Testis (tissue), 2 donors: ENCODE measurements at regions not wholly inside any gene's neighbourhood (a gene's known extent, or its start where the extent isn't known, plus 50 kb on each side); places are given as distances from the start of the nearest gene placed in this dataset.

ENCODE experiments used
- POLR2A ChIP-seq: fragments of 450-650 bp; IDR thresholded peaks from one replicate; pipeline ENCODE4 v1.6.1; 2017; ENCODE audit warnings: antibody characterized with exemption, mild to moderate bottlenecking, moderate library complexity
- TF ChIP-seq, protein P1 (sequence below), 3 experiments: fragments of 450-650 bp in 2 of 3; fragments of 200-600 bp in 1 of 3; sonication (generic) in 1 of 3; IDR thresholded peaks; one replicate each; pipeline ENCODE4 v1.5.1; 2016 to 2019; ENCODE audit warnings: antibody characterized with exemption in 3 of 3, mild to moderate bottlenecking in 2 of 3, moderate library complexity in 1 of 3

DNA sequence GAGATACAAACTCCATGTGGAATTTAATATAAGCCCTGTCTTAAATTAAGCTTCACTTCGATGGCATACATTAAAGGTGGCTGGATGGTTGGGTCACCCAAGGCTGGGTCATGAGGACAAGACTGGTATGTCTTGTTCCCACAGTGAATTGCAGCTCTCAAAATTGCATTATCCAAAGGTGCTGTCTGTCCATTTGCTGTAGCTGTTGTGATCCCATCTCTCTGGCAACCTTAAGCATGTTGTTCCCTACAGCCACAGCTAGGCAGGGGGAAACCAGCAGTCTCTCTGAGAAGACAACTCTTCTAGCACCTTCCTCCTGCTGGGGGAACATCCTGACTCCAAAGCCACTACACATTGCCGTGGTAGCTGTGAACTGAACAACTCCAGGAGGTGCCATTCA is 187.0 kb downstream of the NUAK1 start:
- TF ChIP-seq, protein P1, sequence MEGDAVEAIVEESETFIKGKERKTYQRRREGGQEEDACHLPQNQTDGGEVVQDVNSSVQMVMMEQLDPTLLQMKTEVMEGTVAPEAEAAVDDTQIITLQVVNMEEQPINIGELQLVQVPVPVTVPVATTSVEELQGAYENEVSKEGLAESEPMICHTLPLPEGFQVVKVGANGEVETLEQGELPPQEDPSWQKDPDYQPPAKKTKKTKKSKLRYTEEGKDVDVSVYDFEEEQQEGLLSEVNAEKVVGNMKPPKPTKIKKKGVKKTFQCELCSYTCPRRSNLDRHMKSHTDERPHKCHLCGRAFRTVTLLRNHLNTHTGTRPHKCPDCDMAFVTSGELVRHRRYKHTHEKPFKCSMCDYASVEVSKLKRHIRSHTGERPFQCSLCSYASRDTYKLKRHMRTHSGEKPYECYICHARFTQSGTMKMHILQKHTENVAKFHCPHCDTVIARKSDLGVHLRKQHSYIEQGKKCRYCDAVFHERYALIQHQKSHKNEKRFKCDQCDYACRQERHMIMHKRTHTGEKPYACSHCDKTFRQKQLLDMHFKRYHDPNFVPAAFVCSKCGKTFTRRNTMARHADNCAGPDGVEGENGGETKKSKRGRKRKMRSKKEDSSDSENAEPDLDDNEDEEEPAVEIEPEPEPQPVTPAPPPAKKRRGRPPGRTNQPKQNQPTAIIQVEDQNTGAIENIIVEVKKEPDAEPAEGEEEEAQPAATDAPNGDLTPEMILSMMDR (IDR thresholded peaks at IDR 0.05) = no peak
- no peak for TF ChIP-seq POLR2A
